HCT116 (cell line): ENCODE measurements at regions not wholly inside any gene's neighbourhood (a gene's known extent, or its start where the extent isn't known, plus 50 kb on each side); places are given as distances from the start of the nearest gene placed in this dataset.

ENCODE experiments used
- ATAC-seq: fragments of 200-7000 bp; cut with Tn5 transposase; 2 replicates; pipeline ENCODE4 v1.9.1; 2020; ENCODE audit warnings: mild to moderate bottlenecking, moderate library complexity
- BruUV-seq: library from RNA; stranded (reverse); fragments of 400-500 nt; replicated peaks from 2 replicates; lab custom pipeline; 2021; lab: Mats Ljungman, UMichigan
- CTCF ChIA-PET: fragments of 300-600 bp; sonication (Branson Sonifier 250); formaldehyde crosslinking; loops from one replicate; lab custom pipeline; 2021; ENCODE audit warnings: antibody characterized with exemption; lab: Charles Lee
- POLR2A ChIA-PET: fragments of 300-600, 350-600 bp; sonication (Branson Sonifier 250); formaldehyde crosslinking; loops from one replicate; lab custom pipeline; 2021; ENCODE audit warnings: antibody characterized with exemption; lab: Charles Lee
- RAD21 ChIA-PET, 2 experiments: fragments of 300-600 bp; sonication (Branson Sonifier 250); formaldehyde crosslinking; loops; one replicate each; lab custom pipeline; 2023; ENCODE audit warnings: low total read pairs in 2 of 2; ENCODE audit not compliant: uncharacterized antibody in 2 of 2, unreplicated experiment in 2 of 2, low non-redundant PET in 1 of 2; lab: Charles Lee
- DNase-seq: peaks from one replicate; pipeline ENCODE4 v3.0.0-alpha.2; 2010; ENCODE audit warnings: low read depth, low spot score
- H2AFZ ChIP-seq: fragments of 200-600 bp; shearing (Covaris generic), sonication (generic); 2 replicates; pipeline ENCODE4 v1.6.1; 2017; ENCODE audit warnings: low read depth, mixed run types, mixed read lengths, antibody characterized with exemption, low read length; ENCODE audit not compliant: poor library complexity, severe bottlenecking
- H3K27ac ChIP-seq: 2 replicates; pipeline ENCODE4 v1.5.1; 2012; ENCODE audit warnings: low read depth, low read length
- H3K27me3 ChIP-seq: fragments of 200-600 bp; sonication (generic); 2 replicates; pipeline ENCODE4 v1.6.1; 2016; ENCODE audit warnings: mixed run types, low read length, mixed read lengths; ENCODE audit not compliant: insufficient read depth
- H3K36me3 ChIP-seq, 2 experiments: fragments of 200-500 bp in 1 of 2; fragments of 200-600 bp in 1 of 2; sonication (Bioruptor generic) in 1 of 2; sonication (generic) in 1 of 2; 2 replicates each; pipeline versions ENCODE4 v1.5.1 to v1.6.1; 2014 to 2016; ENCODE audit warnings: low read length in 2 of 2, inconsistent platforms in 1 of 2, mixed read lengths in 1 of 2, mixed run types in 1 of 2; ENCODE audit not compliant: insufficient read depth in 2 of 2, control insufficient read depth in 1 of 2
- H3K4me1 ChIP-seq, 2 experiments: fragments of 200-600 bp in 1 of 2; sonication (generic) in 1 of 2; 2 replicates each; pipeline versions ENCODE4 v1.5.1 to v1.6.1; 2012 to 2017; ENCODE audit warnings: low read length in 2 of 2, inconsistent platforms in 1 of 2, mild to moderate bottlenecking in 1 of 2, mixed read lengths in 1 of 2, mixed run types in 1 of 2, moderate library complexity in 1 of 2; ENCODE audit not compliant: insufficient read depth in 2 of 2, control insufficient read depth in 1 of 2
- H3K4me2 ChIP-seq: fragments of 200-600 bp; sonication (generic); 2 replicates; pipeline ENCODE4 v1.6.1; 2017; ENCODE audit warnings: mixed run types, low read length, mixed read lengths
- H3K4me3 ChIP-seq, 2 experiments: fragments of 200-600 bp in 1 of 2; sonication (generic) in 1 of 2; replicated peaks in 1 of 2; 2 replicates each; pipeline ENCODE4 v1.5.1; 2011 to 2016; ENCODE audit warnings: low read length in 2 of 2, control low read depth in 1 of 2, low read depth in 1 of 2, mild to moderate bottlenecking in 1 of 2, mixed read lengths in 1 of 2, mixed run types in 1 of 2
- H3K79me2 ChIP-seq: fragments of 200-600 bp; sonication (generic); 2 replicates; pipeline ENCODE4 v1.6.1; 2017; ENCODE audit warnings: mild to moderate bottlenecking, mixed run types, low read length, moderate library complexity, mixed read lengths; ENCODE audit not compliant: insufficient read depth
- H3K9ac ChIP-seq: fragments of 200-600 bp; sonication (generic); 2 replicates; pipeline ENCODE4 v1.6.1; 2016; ENCODE audit warnings: low read length, mixed read lengths
- H3K9me2 ChIP-seq: fragments of 200-600 bp; sonication (generic), shearing (Covaris generic); 2 replicates; pipeline ENCODE4 v1.6.1; 2017; ENCODE audit warnings: mixed run types, mild to moderate bottlenecking, moderate library complexity; ENCODE audit not compliant: insufficient read depth
- H3K9me3 ChIP-seq, 2 experiments: fragments of 200-500 bp in 1 of 2; fragments of 200-600 bp in 1 of 2; sonication (Bioruptor generic) in 1 of 2; sonication (generic) in 1 of 2; 2 replicates each; pipeline ENCODE4 v1.6.1; 2014 to 2017; ENCODE audit warnings: low read length in 2 of 2, mixed read lengths in 2 of 2, inconsistent platforms in 1 of 2, low read depth in 1 of 2, mild to moderate bottlenecking in 1 of 2, mixed run types in 1 of 2, moderate library complexity in 1 of 2; ENCODE audit not compliant: control insufficient read depth in 1 of 2, insufficient read depth in 1 of 2
- H4K20me1 ChIP-seq: fragments of 200-600 bp; sonication (generic), shearing (Covaris generic); 2 replicates; pipeline ENCODE4 v1.6.1; 2017; ENCODE audit warnings: mixed run types, mild to moderate bottlenecking, moderate library complexity; ENCODE audit not compliant: insufficient read depth
- CBX3 ChIP-seq: IDR thresholded peaks from 2 replicates; pipeline ENCODE4 v1.6.1; 2012; ENCODE audit warnings: low read depth
- CEBPB ChIP-seq: IDR thresholded peaks from 2 replicates; pipeline ENCODE4 v1.6.1; 2012; ENCODE audit warnings: low read depth
- CTCF ChIP-seq, 3 experiments: fragments of 200-600 bp in 1 of 3; sonication (generic) in 1 of 3; IDR thresholded peaks in 2 of 3; conservative IDR thresholded peaks in 1 of 3; 2 replicates each; pipeline ENCODE4 v1.5.1; 2012 to 2017; ENCODE audit warnings: low read depth in 2 of 3, low read length in 2 of 3, antibody characterized with exemption in 1 of 3, borderline replicate concordance in 1 of 3, control low read depth in 1 of 3, mild to moderate bottlenecking in 1 of 3, mixed read lengths in 1 of 3, mixed run types in 1 of 3, moderate library complexity in 1 of 3; ENCODE audit not compliant: insufficient read depth in 1 of 3
- EGR1 ChIP-seq: IDR thresholded peaks from 2 replicates; pipeline ENCODE4 v1.6.1; 2012; ENCODE audit warnings: low read depth
- EZH2phosphoT487 ChIP-seq: fragments of 200-600 bp; IDR thresholded peaks from 2 replicates; pipeline ENCODE4 v1.6.1; 2018; ENCODE audit warnings: antibody characterized with exemption, borderline replicate concordance
- FOSL1 ChIP-seq: IDR thresholded peaks from 2 replicates; pipeline ENCODE4 v1.6.1; 2012; ENCODE audit warnings: low read depth
- POLR2AphosphoS5 ChIP-seq: IDR thresholded peaks from 2 replicates; pipeline ENCODE4 v1.6.1; 2011; ENCODE audit warnings: mild to moderate bottlenecking, low read depth, low read length, moderate library complexity
- RAD21 ChIP-seq: IDR thresholded peaks from 2 replicates; pipeline ENCODE4 v1.6.1; 2012; ENCODE audit warnings: low read depth, mild to moderate bottlenecking
- SIN3A ChIP-seq: IDR thresholded peaks from 2 replicates; pipeline ENCODE4 v1.6.1; 2012; ENCODE audit warnings: low read depth
- SRF ChIP-seq: IDR thresholded peaks from 2 replicates; pipeline ENCODE4 v1.6.1; 2012; ENCODE audit warnings: low read depth
- ZBTB33 ChIP-seq: IDR thresholded peaks from 2 replicates; pipeline ENCODE4 v1.6.1; 2011; ENCODE audit warnings: mild to moderate bottlenecking, low read length, moderate library complexity; ENCODE audit not compliant: insufficient replicate concordance; ENCODE audit errors: extremely low read depth
- ZNF274 ChIP-seq: fragments of 200-500 bp; sonication (Bioruptor generic); IDR thresholded peaks from 2 replicates; pipeline ENCODE4 v1.6.1; 2014; ENCODE audit warnings: mild to moderate bottlenecking, low read depth, low read length, inconsistent platforms
- intact Hi-C: fragments of 100-400 bp; cut with micrococcal nuclease; formaldehyde crosslinking; loops from 2 replicates; pipeline ENCODE4 v1.10.0; 2022
- TF ChIP-seq, protein P1 (sequence below): IDR thresholded peaks from 2 replicates; pipeline ENCODE4 v1.6.1; 2012

- BruUV-seq, result no TSS peak
- ChIA-PET POLR2A (no interaction called here), CTCF (no interaction called here), RAD21 (no interaction called here)
- no peak for TF ChIP-seq POLR2AphosphoS5
- TF ChIP-seq ZNF274, result no peak
- TF ChIP-seq RAD21, result no peak
- TF ChIP-seq FOSL1, result no peak
- Histone ChIP-seq H2AFZ (no peak overlapping the region), H3K27me3 (no peaks in the 10 kb centered on the region), H3K27ac (no peak overlapping the region), H3K9me3 (no peaks in the 10 kb centered on the region), H3K4me2 (no peak overlapping the region), H4K20me1 (no peaks in the 10 kb centered on the region), H3K9ac (no peak overlapping the region), H3K4me1 (no peaks in the 10 kb centered on the region), H3K79me2 (no peaks in the 10 kb centered on the region), H3K9me2 (no peaks in the 10 kb centered on the region), H3K36me3 (no peaks in the 10 kb centered on the region), H3K4me3 (no peak overlapping the region)
- ATAC-seq (no peak), DNase-seq (no peak)
- intact Hi-C loops, result no loop called here
Measured at GRCh38 chr15:35141743-35142471, 56.8 kb upstream of the NANOGP8 start.

DNA sequence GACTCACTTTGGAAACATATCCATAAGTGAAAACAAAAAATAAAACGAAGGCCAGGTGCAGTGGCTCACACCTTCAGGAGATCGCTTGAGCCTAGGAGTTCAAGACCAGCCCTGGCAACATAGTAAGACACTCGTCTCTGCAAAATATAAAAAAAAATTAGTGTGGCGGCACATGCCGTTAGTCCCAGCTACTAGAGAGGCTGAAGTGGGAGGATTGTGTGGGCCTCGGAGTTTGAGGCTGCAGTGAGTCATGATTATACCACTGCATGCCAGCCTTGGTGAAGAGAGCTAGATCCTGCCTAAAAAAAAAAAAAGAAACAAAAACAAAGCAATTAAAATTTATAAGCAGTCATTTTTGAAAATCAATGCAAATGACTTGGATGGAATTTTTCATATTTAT, 54.7 kb upstream of the NANOGP8 start:
- H3K27me3 ChIP-seq, result no peaks in the 10 kb centered on the region
- ChIA-PET POLR2A (no interaction called here), CTCF (no interaction called here)
- no peak for ATAC-seq
- DNase-seq, result no peak
- no peak for TF ChIP-seq ZNF274
- no peak for TF ChIP-seq ZBTB33
- TF ChIP-seq, protein P1, sequence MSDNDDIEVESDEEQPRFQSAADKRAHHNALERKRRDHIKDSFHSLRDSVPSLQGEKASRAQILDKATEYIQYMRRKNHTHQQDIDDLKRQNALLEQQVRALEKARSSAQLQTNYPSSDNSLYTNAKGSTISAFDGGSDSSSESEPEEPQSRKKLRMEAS, result no peak
- no peak for TF ChIP-seq SRF
- TF ChIP-seq CBX3, result no peak
- TF ChIP-seq EGR1, result no peak
- TF ChIP-seq FOSL1, result no peak
- no peak for TF ChIP-seq SIN3A
- no peak for TF ChIP-seq POLR2AphosphoS5
- TF ChIP-seq CEBPB, result no peak
- no peak for TF ChIP-seq EZH2phosphoT487
- TF ChIP-seq CTCF (IDR thresholded peaks at IDR 0.05 in 2 of 3, conservative IDR thresholded peaks at IDR 0.05 in 1 of 3; ENCODE audit: borderline replicate concordance in 1 of 3, insufficient read depth in 1 of 3, low read depth in 2 of 3, low read length in 2 of 3), result no peak
- TF ChIP-seq RAD21, result no peak
- TF ChIP-seq, all 23 proteins: peak for 0
- Histone ChIP-seq H3K9ac (no peak overlapping the region), H3K4me3 (no peak overlapping the region), H3K27ac (no peak overlapping the region), H4K20me1 (no peaks in the 10 kb centered on the region), H3K4me1 (no peaks in the 10 kb centered on the region), H3K9me2 (no peaks in the 10 kb centered on the region), H3K79me2 (no peaks in the 10 kb centered on the region), H3K36me3 (no peaks in the 10 kb centered on the region), H3K4me2 (no peak overlapping the region), H3K9me3 (no peaks in the 10 kb centered on the region), H2AFZ (no peak overlapping the region)
- RAD21 ChIA-PET, result no interaction called here
- no TSS peak for BruUV-seq
- intact Hi-C loops, result no loop called here
